HG03039 (cell line): ENCODE measurements at regions not wholly inside any gene's neighbourhood (a gene's known extent, or its start where the extent isn't known, plus 50 kb on each side); places are given as distances from the start of the nearest gene placed in this dataset.

Experiments used
- ATAC-seq: cut with Tn5 transposase; IDR thresholded peaks from one replicate; pipeline ENCODE4 v1.9.1; 2021; ENCODE audit warnings: mild to moderate bottlenecking, moderate library complexity; ENCODE audit not compliant: unreplicated experiment

- no peak for ATAC-seq
Measured at GRCh38 chr1:80973101-80973500, 827.6 kb upstream of the ADGRL2 start.

DNA sequence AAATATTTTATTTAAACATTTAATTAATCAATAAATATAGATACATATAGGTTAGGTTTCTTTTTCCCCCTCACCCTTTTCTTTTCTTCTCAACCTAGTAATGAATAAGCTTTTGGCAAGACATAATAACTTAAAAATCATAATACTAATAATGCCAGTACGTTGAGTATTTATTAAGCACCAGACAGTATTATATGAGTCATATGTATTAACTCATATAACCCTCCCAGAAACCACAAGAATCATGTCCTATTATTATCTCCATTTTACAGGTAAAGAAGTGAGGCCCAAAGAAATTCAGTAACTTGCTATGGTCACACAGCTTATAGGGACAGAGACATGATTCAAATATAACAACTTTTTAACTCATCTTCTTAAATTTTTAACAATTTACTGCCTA lies 834.5 kb upstream of the ADGRL2 start:
- ATAC-seq = no peak

DNA sequence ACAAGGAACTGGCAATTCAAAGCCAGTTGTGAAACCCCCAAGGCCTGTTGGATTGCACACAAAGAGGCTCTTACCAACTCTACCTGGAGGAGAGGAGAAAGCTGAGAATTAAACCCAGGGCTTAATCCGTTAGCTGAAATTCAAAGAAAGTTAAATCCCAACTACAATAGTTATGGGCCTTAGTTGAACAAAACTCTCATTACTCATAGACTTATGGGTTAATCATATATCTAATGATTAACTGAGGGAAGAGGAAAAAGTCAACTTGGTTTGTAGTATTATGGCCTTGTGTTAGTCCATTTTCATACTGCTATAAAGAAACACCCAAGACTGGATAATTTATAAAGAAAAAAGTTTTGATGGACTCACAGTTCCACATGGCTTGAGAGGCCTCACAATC lies 838.2 kb upstream of the ADGRL2 start:
- ATAC-seq = no peak

DNA sequence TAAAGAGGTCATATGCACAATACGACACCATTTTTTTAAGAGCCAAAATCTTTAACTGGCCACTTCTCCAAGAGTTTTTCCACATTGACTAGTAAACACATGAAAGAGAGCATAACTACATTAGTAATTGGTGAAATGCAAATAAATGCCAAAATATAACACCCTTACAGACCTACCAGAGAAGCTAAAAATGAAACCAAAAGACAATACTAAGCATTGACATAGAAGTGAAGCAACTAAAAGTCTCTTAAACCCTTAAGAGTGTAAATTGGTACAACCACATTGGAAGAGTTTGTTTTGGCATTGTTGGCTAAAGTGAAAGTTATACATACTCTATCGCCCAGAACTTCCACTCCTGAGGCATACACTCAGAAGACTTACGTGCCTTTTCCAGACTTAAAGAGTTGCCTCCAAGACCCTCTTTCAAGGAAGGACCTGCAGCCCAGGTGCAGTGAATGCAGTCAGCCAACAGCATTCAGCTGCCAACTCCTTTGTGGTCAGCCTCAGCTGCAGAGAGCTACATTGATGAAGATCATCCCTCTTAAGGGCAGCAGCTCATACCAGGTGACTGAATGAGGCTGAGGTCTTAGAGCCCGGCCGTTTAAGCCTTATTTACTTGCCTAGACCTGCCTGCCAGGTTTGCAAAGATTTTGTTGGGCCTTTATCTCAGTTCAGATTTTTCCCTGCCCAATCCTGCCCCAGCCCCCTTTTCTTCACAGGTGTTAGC lies 839.1 kb upstream of the ADGRL2 start:
- ATAC-seq = no peak

DNA sequence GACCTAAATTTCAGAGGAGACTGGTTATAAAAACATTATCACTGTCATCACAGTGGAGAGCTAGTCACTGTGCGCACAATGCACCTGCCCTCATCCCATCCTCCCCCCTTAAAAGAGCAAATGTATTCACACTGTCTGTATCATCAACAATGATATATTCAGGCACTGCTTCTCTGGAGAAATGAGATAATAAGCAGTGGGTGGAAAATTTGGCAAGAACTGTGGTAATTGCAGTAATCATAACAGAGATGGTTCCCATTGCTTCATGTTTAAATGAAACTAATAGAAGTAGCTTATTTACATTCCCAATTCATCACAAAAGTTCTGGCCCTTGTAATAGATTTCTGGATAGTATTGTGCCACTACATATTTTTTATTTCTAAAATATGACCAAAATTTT lies 867.4 kb upstream of the ADGRL2 start:
- no peak for ATAC-seq

- no peak for ATAC-seq
Measured at GRCh38 chr1:80931178-80931577, 869.6 kb upstream of the ADGRL2 start.

GRCh38 chr1:80929868-80930508 lies 870.7 kb upstream of the ADGRL2 start:
- ATAC-seq = no peak

- no peak for ATAC-seq
Measured at GRCh38 chr1:80926531-80926930, 874.2 kb upstream of the ADGRL2 start.

GRCh38 chr1:80925130-80925805 lies 875.5 kb upstream of the ADGRL2 start:
- no peak for ATAC-seq

- ATAC-seq = no peak
Measured at GRCh38 chr1:80924290-80924689, 876.4 kb upstream of the ADGRL2 start.

DNA sequence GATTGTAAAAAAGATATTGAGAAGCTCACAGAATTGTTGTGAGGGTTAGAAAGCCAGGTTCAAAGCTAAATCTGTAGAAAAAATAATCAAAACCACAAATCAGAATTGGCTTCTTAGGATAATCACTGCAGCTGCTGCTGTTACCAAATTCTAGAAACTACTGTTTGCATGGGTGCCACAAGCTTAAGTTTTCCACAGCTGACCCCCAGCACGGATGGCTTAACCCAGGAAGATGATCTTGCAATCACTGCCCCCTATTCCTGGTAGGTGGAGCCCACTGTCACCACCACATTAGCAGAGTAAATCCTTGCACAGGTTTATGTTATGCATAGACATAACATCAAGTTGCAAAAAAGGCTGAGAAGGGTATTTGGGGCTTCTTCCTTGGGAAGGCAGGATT lies 877.8 kb upstream of the ADGRL2 start:
- no peak for ATAC-seq

DNA sequence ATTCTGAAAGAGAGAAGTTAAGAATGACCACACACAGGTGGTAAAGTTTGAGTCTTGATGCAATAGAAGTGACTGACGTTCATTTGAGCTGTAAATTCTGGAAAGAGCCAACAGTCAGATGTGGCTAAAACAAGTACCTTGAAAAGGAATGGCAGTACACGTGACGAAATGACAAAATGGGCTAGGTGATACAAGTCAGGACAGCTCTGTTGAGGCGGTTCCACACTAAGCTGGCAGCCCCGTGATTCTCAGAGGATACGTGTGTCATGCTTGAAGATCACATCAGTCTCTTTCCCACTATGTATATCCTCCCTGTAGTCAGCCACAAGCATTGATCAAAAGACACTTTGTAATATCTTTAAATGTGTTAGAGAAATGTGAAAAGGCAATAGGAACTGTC lies 881.3 kb upstream of the ADGRL2 start:
- no peak for ATAC-seq

GRCh38 chr1:80918380-80918779 lies 882.4 kb upstream of the ADGRL2 start:
- ATAC-seq = no peak

DNA sequence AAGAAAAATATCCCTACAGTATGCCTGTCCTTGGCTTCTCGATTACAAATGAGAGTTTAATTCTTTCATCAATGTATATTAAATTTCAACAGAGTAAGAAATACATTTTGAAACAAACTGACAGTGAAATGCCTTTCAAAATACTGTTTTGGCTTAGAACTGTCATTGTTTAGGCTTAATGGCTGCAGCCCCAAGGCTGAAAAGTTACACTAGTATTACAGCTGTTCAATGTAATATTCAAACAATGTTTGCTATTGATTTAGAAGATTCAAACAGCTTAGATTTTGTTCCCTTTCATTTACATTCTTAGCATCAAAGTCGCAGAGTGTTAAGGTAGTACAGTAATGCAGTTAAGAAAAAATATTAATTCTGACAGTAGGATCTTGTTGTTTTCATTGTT lies 882.9 kb upstream of the ADGRL2 start:
- no peak for ATAC-seq

DNA sequence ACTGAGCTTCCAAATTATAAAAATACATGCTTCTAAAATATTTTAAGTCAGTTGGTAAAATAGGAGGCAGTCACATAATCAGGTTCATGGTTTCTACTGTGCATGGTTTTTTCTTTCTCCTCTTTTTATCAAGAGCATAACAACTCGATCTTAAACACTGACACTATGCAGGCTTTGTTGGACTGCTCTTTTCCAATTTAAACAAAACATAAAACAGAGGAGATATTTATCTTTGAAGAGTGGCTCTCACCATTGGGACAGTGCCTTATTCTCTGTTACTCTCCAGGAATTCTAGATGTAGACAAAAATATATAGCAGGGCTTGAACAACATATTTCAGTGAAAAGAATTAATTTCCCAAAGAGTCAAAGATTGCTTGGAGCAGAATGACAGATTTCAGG lies 883.5 kb upstream of the ADGRL2 start:
- no peak for ATAC-seq

DNA sequence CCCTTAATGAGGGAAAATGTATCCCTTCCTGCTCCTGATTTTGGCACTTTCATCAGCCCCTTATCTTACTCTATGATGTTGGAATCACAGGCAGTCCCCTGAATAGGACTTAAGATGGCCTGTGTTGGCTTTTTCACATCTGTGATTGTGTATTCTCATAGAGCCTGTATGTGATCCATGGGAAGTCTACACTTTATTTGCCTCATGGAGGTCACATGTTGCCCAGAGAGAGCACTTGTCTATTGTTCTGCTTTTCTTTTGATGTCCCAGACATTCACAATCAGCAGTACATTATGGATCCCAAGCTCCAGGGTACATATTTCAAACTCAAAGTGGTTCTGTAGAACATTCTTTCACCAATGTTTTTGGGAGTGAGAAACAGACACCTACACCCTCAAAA lies 885.2 kb upstream of the ADGRL2 start:
- no peak for ATAC-seq

- no peak for ATAC-seq
Measured at GRCh38 chr1:80910426-80910825, 890.3 kb upstream of the ADGRL2 start.

- ATAC-seq = no peak
Measured at GRCh38 chr1:80909172-80909784, 891.5 kb upstream of the ADGRL2 start.

DNA sequence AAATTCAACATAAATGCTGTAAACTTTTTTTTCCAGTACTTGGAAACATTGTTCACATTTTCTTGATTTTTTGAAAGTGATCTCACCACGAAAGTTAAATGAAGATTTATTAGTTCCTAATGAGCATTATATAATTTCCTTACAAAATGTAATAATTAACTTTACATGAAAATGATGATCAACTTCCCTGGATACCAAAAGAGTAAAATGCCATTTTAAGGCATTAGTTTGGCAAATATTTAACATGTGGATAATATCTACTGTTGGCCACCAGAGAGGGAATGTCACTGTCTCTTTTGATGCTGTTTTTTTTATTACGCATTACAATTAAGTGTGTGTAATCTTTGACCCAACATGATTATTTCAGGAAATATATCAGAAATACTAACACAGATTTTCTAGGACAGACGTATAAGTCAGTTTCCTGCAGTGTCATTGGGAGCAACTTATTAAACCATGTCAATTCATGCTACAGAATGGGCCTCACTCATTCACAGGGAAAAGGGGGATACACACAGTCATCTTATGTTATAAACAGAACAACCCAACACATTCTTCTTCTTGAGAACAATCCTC lies 903.9 kb upstream of the ADGRL2 start:
- no peak for ATAC-seq

- ATAC-seq = no peak
Measured at GRCh38 chr1:80894921-80895320, 905.8 kb upstream of the ADGRL2 start.

DNA sequence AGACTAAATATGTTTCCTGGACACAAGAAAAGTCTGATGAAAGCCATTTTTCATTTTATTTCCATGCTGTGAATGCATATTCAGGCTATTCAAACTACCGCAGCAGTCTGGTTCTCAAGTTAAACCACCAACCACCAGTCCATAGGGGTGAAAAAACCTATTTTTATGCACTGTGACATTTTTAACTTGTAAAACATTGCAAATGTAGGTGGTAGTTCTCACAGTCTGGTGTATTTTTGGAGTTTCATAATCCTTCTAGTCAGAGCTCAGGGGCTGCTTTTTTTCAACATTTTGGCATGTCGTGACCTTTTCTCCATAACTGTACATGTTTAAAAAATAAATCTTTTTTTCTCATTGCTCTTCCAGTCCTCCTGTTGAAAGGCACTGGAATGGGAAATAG lies 907.6 kb upstream of the ADGRL2 start:
- no peak for ATAC-seq

- no peak for ATAC-seq
Measured at GRCh38 chr1:80892539-80892938, 908.2 kb upstream of the ADGRL2 start.
